Hematopoietic multipotent progenitor cell treated with erythropoietin and hydrocortisone succinate and interleukin-3 and kit ligand, for 17 days (in vitro differentiated cells): ENCODE measurements at regions not wholly inside any gene's neighbourhood (a gene's known extent, or its start where the extent isn't known, plus 50 kb on each side); places are given as distances from the start of the nearest gene placed in this dataset.
"Not testable (repeated sequence)": the region's sequence is repeated elsewhere in the genome, so short reads cannot be mapped to it uniquely, and the experiment has no call there.

Experiments used
- DNase-seq: peaks from one replicate; pipeline ENCODE4 v3.0.0-alpha.2; 2015; ENCODE audit warnings: low spot score

GRCh38 chr10:9535744-9536143, 1481.3 kb downstream of the GATA3 start:
- DNase-seq = no peak

- DNase-seq = no peak
Measured at GRCh38 chr10:9545073-9545472, 1472.6 kb upstream of the CELF2 start.

GRCh38 chr10:9547936-9548904, 1469.5 kb upstream of the CELF2 start:
- DNase-seq = no peak

GRCh38 chr10:9550810-9551209, 1466.9 kb upstream of the CELF2 start:
- no peak for DNase-seq

- no peak for DNase-seq
Measured at GRCh38 chr10:9554321-9554720, 1463.4 kb upstream of the CELF2 start.

GRCh38 chr10:9560976-9561375, 1456.7 kb upstream of the CELF2 start:
- DNase-seq = no peak

GRCh38 chr10:9561821-9562505, 1455.7 kb upstream of the CELF2 start:
- no peak for DNase-seq

GRCh38 chr10:9577746-9578145, 1439.9 kb upstream of the CELF2 start:
- no peak for DNase-seq

GRCh38 chr10:9579110-9579705, 1438.5 kb upstream of the CELF2 start:
- DNase-seq = no peak

GRCh38 chr10:9582803-9583202, 1434.9 kb upstream of the CELF2 start:
- DNase-seq = not testable (repeated sequence)

GRCh38 chr10:9596368-9596920, 1421.2 kb upstream of the CELF2 start:
- no peak for DNase-seq

GRCh38 chr10:9602998-9603397, 1414.7 kb upstream of the CELF2 start:
- no peak for DNase-seq

- no peak for DNase-seq
Measured at GRCh38 chr10:9603972-9604371, 1413.7 kb upstream of the CELF2 start.

GRCh38 chr10:9605231-9605630, 1412.4 kb upstream of the CELF2 start:
- DNase-seq = no peak

GRCh38 chr10:9608602-9609001, 1409.1 kb upstream of the CELF2 start:
- DNase-seq = no peak

- no peak for DNase-seq
Measured at GRCh38 chr10:9613338-9614075, 1404.2 kb upstream of the CELF2 start.

- DNase-seq = no peak
Measured at GRCh38 chr10:9615189-9615588, 1402.5 kb upstream of the CELF2 start.

- no peak for DNase-seq
Measured at GRCh38 chr10:9621216-9621615, 1396.5 kb upstream of the CELF2 start.

- DNase-seq = no peak
Measured at GRCh38 chr10:9625304-9625703, 1392.4 kb upstream of the CELF2 start.

- no peak for DNase-seq
Measured at GRCh38 chr10:9634466-9634865, 1383.2 kb upstream of the CELF2 start.

- DNase-seq = no peak
Measured at GRCh38 chr10:9635691-9636090, 1382.0 kb upstream of the CELF2 start.

- no peak for DNase-seq
Measured at GRCh38 chr10:9636216-9636615, 1381.5 kb upstream of the CELF2 start.
